ENCODE measurements at regions not wholly inside any gene's neighbourhood (a gene's known extent, or its start where the extent isn't known, plus 50 kb on each side); places are given as distances from the start of the nearest gene placed in this dataset.
"Not testable (repeated sequence)": the region's sequence is repeated elsewhere in the genome, so short reads cannot be mapped to it uniquely, and the experiment has no call there.

GRCh38 chr3:132084982-132085381, 50.2 kb upstream of the CPNE4 start:
- no peak for DNase-seq

- DNase-seq: no peak
Observed at GRCh38 chr3:132087356-132087755, 52.5 kb upstream of the CPNE4 start.

GRCh38 chr3:132088291-132088690, 53.5 kb upstream of the CPNE4 start:
- no peak for DNase-seq

- DNase-seq: no peak
Observed at GRCh38 chr3:132090921-132091320, 56.1 kb upstream of the CPNE4 start.

- DNase-seq: no peak
Observed at GRCh38 chr3:132116601-132117000, 81.8 kb upstream of the CPNE4 start.

GRCh38 chr3:132117642-132118041, 82.8 kb upstream of the CPNE4 start:
- no peak for DNase-seq

GRCh38 chr3:132119531-132119930, 84.7 kb upstream of the CPNE4 start:
- no peak for DNase-seq

- no peak for DNase-seq
Observed at GRCh38 chr3:132124096-132124495, 89.3 kb upstream of the CPNE4 start.

GRCh38 chr3:132124651-132125284, 90.0 kb upstream of the CPNE4 start:
- DNase-seq: no peak

GRCh38 chr3:132134611-132135010, 99.8 kb upstream of the CPNE4 start:
- no peak for DNase-seq

GRCh38 chr3:132135628-132136333, 101.0 kb upstream of the CPNE4 start:
- no peak for DNase-seq

GRCh38 chr3:132136334-132136716, 101.5 kb upstream of the CPNE4 start:
- DNase-seq: no peak

GRCh38 chr3:132136902-132137301, 102.1 kb upstream of the CPNE4 start:
- not testable (repeated sequence) for DNase-seq

- no peak for DNase-seq
Observed at GRCh38 chr3:132145833-132146232, 111.0 kb upstream of the CPNE4 start.

- no peak for DNase-seq
Observed at GRCh38 chr3:132154619-132155018, 119.8 kb upstream of the CPNE4 start.

GRCh38 chr3:132159145-132159544, 124.3 kb upstream of the CPNE4 start:
- no peak for DNase-seq

- DNase-seq: no peak
Observed at GRCh38 chr3:132160198-132160597, 125.4 kb upstream of the CPNE4 start.

- no peak for DNase-seq
Observed at GRCh38 chr3:132161608-132162007, 126.8 kb upstream of the CPNE4 start.

GRCh38 chr3:132164469-132165092, 129.8 kb upstream of the CPNE4 start:
- DNase-seq: no peak

- no peak for DNase-seq
Observed at GRCh38 chr3:132167870-132168269, 133.1 kb upstream of the CPNE4 start.

- DNase-seq: no peak
Observed at GRCh38 chr3:132174500-132174899, 139.7 kb upstream of the CPNE4 start.

- DNase-seq: peak; percentile 61
Observed at GRCh38 chr3:132180337-132180791, 136.8 kb upstream of the ACP3 start.

GRCh38 chr3:132183811-132184210, 133.4 kb upstream of the ACP3 start:
- no peak for DNase-seq

GRCh38 chr3:132187746-132188145, 129.5 kb upstream of the ACP3 start:
- DNase-seq: no peak

Measured in suppressor macrophage treated with lipopolysaccharide for 4 hours (primary cell).